ENCODE measurements at regions not wholly inside any gene's neighbourhood (a gene's known extent, or its start where the extent isn't known, plus 50 kb on each side); places are given as distances from the start of the nearest gene placed in this dataset.

- intact Hi-C loops (cut with DNase I), result no loop called here
- H3K27me3 ChIP-seq (replicated peaks; ENCODE audit: insufficient read depth), result no peaks in the 10 kb centered on the region
- no peak overlapping the region for H3K4me3 ChIP-seq
- H3K4me1 ChIP-seq (replicated peaks), result no peaks in the 10 kb centered on the region
- TF ChIP-seq POLR2A (IDR thresholded peaks at IDR 0.05) (no peak), POLR2AphosphoS5 (IDR thresholded peaks at IDR 0.05) (no peak), CTCF (IDR thresholded peaks at IDR 0.05) (no peak)
- no peak overlapping the region for H3K27ac ChIP-seq
- DNase-seq (ENCODE audit: low spot score), result no peak
- no peaks in the 10 kb centered on the region for H3K9me3 ChIP-seq
- H3K36me3 ChIP-seq, result no peaks in the 10 kb centered on the region
Observed at GRCh38 chr4:11912886-11913285, 484.2 kb upstream of the HS3ST1 start.

GRCh38 chr4:11910812-11911211, 482.1 kb upstream of the HS3ST1 start:
- Histone ChIP-seq H3K27me3 (replicated peaks; ENCODE audit: insufficient read depth) (no peaks in the 10 kb centered on the region), H3K27ac (no peak overlapping the region), H3K4me1 (replicated peaks) (no peaks in the 10 kb centered on the region), H3K9me3 (no peaks in the 10 kb centered on the region), H3K4me3 (no peak overlapping the region), H3K36me3 (no peaks in the 10 kb centered on the region)
- intact Hi-C loops (cut with DNase I), result no loop called here
- no peak for DNase-seq (ENCODE audit: low spot score)
- no peak for TF ChIP-seq POLR2AphosphoS5 (IDR thresholded peaks at IDR 0.05)
- no peak for TF ChIP-seq CTCF (IDR thresholded peaks at IDR 0.05)
- no peak for TF ChIP-seq POLR2A (IDR thresholded peaks at IDR 0.05)
- WGBS, result 81% methylated on average over 3 of the region's 3 CpGs

- Histone ChIP-seq H3K4me3 (no peak overlapping the region), H3K27ac (no peak overlapping the region), H3K27me3 (replicated peaks; ENCODE audit: insufficient read depth) (no peaks in the 10 kb centered on the region), H3K4me1 (replicated peaks) (no peaks in the 10 kb centered on the region), H3K9me3 (no peaks in the 10 kb centered on the region), H3K36me3 (no peaks in the 10 kb centered on the region)
- TF ChIP-seq CTCF (IDR thresholded peaks at IDR 0.05) (no peak), POLR2AphosphoS5 (IDR thresholded peaks at IDR 0.05) (no peak), POLR2A (IDR thresholded peaks at IDR 0.05) (no peak)
- WGBS, result 51% methylated on average over 4 of the region's 4 CpGs
- no peak for DNase-seq (ENCODE audit: low spot score)
- intact Hi-C loops (cut with DNase I), result no loop called here
Observed at GRCh38 chr4:11908712-11909111, 480.0 kb upstream of the HS3ST1 start.

- H3K27me3 ChIP-seq (replicated peaks; ENCODE audit: insufficient read depth), result no peaks in the 10 kb centered on the region
Observed at GRCh38 chr4:11908205-11908604, 479.5 kb upstream of the HS3ST1 start.

More at GRCh38 chr4:11908205-11908604, 479.5 kb upstream of the HS3ST1 start:
- no peak for TF ChIP-seq POLR2AphosphoS5 (IDR thresholded peaks at IDR 0.05)
- TF ChIP-seq CTCF (IDR thresholded peaks at IDR 0.05), result no peak
- no peak for TF ChIP-seq POLR2A (IDR thresholded peaks at IDR 0.05)
- DNase-seq (ENCODE audit: low spot score), result no peak
- Histone ChIP-seq H3K36me3 (no peaks in the 10 kb centered on the region), H3K9me3 (no peaks in the 10 kb centered on the region), H3K27ac (no peak overlapping the region), H3K4me1 (replicated peaks) (no peaks in the 10 kb centered on the region), H3K4me3 (no peak overlapping the region)
- intact Hi-C loops (cut with DNase I), result no loop called here
- 97% methylated on average over 3 of the region's 3 CpGs for WGBS
